H9 (cell line): ENCODE measurements at regions not wholly inside any gene's neighbourhood (a gene's known extent, or its start where the extent isn't known, plus 50 kb on each side); places are given as distances from the start of the nearest gene placed in this dataset.

Source experiments
- DNase-seq: peaks from one replicate; pipeline ENCODE4 v3.0.0-alpha.2; 2017
- H2AFZ ChIP-seq: one replicate; pipeline ENCODE4 v1.6.1; 2013; ENCODE audit warnings: mild to moderate bottlenecking, low read length, control low read depth, moderate library complexity
- H2AK5ac ChIP-seq: 2 replicates; pipeline ENCODE4 v1.6.1; 2013; ENCODE audit warnings: low read length, control low read depth, mixed read lengths; ENCODE audit not compliant: insufficient read length
- H2BK120ac ChIP-seq: one replicate; pipeline ENCODE4 v1.6.1; 2013; ENCODE audit warnings: low read depth, mild to moderate bottlenecking, low read length, control low read depth, inconsistent platforms; ENCODE audit not compliant: poor library complexity, severe bottlenecking
- H2BK12ac ChIP-seq: 2 replicates; pipeline ENCODE4 v1.6.1; 2013; ENCODE audit warnings: low read length, control low read depth, mixed read lengths, low read depth; ENCODE audit not compliant: insufficient read length
- H2BK15ac ChIP-seq: 2 replicates; pipeline ENCODE4 v1.6.1; 2013; ENCODE audit warnings: low read depth, low read length, control low read depth
- H2BK20ac ChIP-seq: one replicate; pipeline ENCODE4 v1.6.1; 2013; ENCODE audit warnings: low read depth, mild to moderate bottlenecking, low read length, control low read depth, inconsistent platforms; ENCODE audit not compliant: poor library complexity, severe bottlenecking
- H2BK5ac ChIP-seq: 2 replicates; pipeline ENCODE4 v1.6.1; 2013; ENCODE audit warnings: low read length, control low read depth, mixed read lengths; ENCODE audit not compliant: insufficient read length
- H3K14ac ChIP-seq: 2 replicates; pipeline ENCODE4 v1.6.1; 2013; ENCODE audit warnings: low read length, control low read depth; ENCODE audit not compliant: insufficient read depth
- H3K18ac ChIP-seq: 2 replicates; pipeline ENCODE4 v1.6.1; 2013; ENCODE audit warnings: low read depth, mild to moderate bottlenecking, mixed read lengths, low read length, control low read depth; ENCODE audit not compliant: insufficient read length
- H3K23ac ChIP-seq: 2 replicates; pipeline ENCODE4 v1.6.1; 2013; ENCODE audit warnings: low read length, control low read depth, mixed read lengths, low read depth; ENCODE audit not compliant: insufficient read length
- H3K23me2 ChIP-seq: 2 replicates; pipeline ENCODE4 v1.6.1; 2013; ENCODE audit warnings: low read depth, mild to moderate bottlenecking, mixed read lengths, low read length, control low read depth; ENCODE audit not compliant: insufficient read length, poor library complexity, severe bottlenecking
- H3K27ac ChIP-seq: 2 replicates; pipeline ENCODE4 v1.5.1; 2013; ENCODE audit warnings: low read length, control low read depth, mixed read lengths, low read depth; ENCODE audit not compliant: insufficient read length
- H3K27me3 ChIP-seq: 2 replicates; pipeline ENCODE4 v1.6.1; 2013; ENCODE audit warnings: low read length, control low read depth, inconsistent platforms; ENCODE audit not compliant: insufficient read depth
- H3K4ac ChIP-seq: 2 replicates; pipeline ENCODE4 v1.6.1; 2013; ENCODE audit warnings: low read depth, mild to moderate bottlenecking, control low read depth, inconsistent platforms, low read length, moderate library complexity
- H3K4me1 ChIP-seq: 2 replicates; pipeline ENCODE4 v1.6.1; 2013; ENCODE audit warnings: low read length, control low read depth, inconsistent platforms; ENCODE audit not compliant: insufficient read depth
- H3K4me2 ChIP-seq: 2 replicates; pipeline ENCODE4 v1.6.1; 2013; ENCODE audit warnings: low read length, control low read depth, mixed read lengths; ENCODE audit not compliant: insufficient read length, insufficient read depth
- H3K56ac ChIP-seq: 2 replicates; pipeline ENCODE4 v1.6.1; 2013; ENCODE audit warnings: low read depth, mild to moderate bottlenecking, mixed read lengths, low read length, control low read depth; ENCODE audit not compliant: insufficient read length
- H3K79me1 ChIP-seq: 2 replicates; pipeline ENCODE4 v1.6.1; 2013; ENCODE audit warnings: low read depth, mild to moderate bottlenecking, moderate library complexity, low read length, control low read depth, inconsistent platforms; ENCODE audit not compliant: insufficient read depth, poor library complexity, severe bottlenecking
- H3K79me2 ChIP-seq: 2 replicates; pipeline ENCODE4 v1.6.1; 2013; ENCODE audit warnings: low read length, control low read depth, inconsistent platforms; ENCODE audit not compliant: insufficient read depth
- H3K9ac ChIP-seq: 2 replicates; pipeline ENCODE4 v1.6.1; 2013; ENCODE audit warnings: low read length, control low read depth, mixed read lengths; ENCODE audit not compliant: insufficient read length; ENCODE audit errors: extremely low read depth
- H3K9me3 ChIP-seq: one replicate; pipeline ENCODE4 v1.6.1; 2013; ENCODE audit warnings: low read depth, low read length, inconsistent platforms; ENCODE audit not compliant: control insufficient read depth
- H3T11ph ChIP-seq: one replicate; pipeline ENCODE4 v1.6.1; 2013; ENCODE audit warnings: mild to moderate bottlenecking, low read length, control low read depth, inconsistent platforms
- H4K20me1 ChIP-seq: one replicate; pipeline ENCODE4 v1.6.1; 2013; ENCODE audit not compliant: control insufficient read depth, insufficient read length, insufficient read depth
- H4K5ac ChIP-seq: 2 replicates; pipeline ENCODE4 v1.6.1; 2013; ENCODE audit warnings: low read depth, mild to moderate bottlenecking, mixed read lengths, low read length, control low read depth; ENCODE audit not compliant: insufficient read length
- H4K8ac ChIP-seq: replicated peaks from 2 replicates; pipeline ENCODE4 v1.6.1; 2013; ENCODE audit warnings: low read length, control low read depth, mixed read lengths, low read depth; ENCODE audit not compliant: insufficient read length
- H4K91ac ChIP-seq: 2 replicates; pipeline ENCODE4 v1.6.1; 2013; ENCODE audit warnings: low read depth, mild to moderate bottlenecking, moderate library complexity, mixed read lengths, low read length, control low read depth; ENCODE audit not compliant: insufficient read length
- H3K27ac Mint-ChIP-seq, 3 experiments: 2 replicates in 2 of 3; 3 replicates in 1 of 3; pipeline ENCODE4 v1.8.0; 2020 to 2021; ENCODE audit warnings: mixed read lengths in 3 of 3, mild to moderate bottlenecking in 1 of 3, moderate library complexity in 1 of 3
- H3K27me3 Mint-ChIP-seq: 2 replicates; pipeline ENCODE4 v1.8.0; 2021; ENCODE audit warnings: low read depth, mild to moderate bottlenecking, moderate library complexity, mixed read lengths
- H3K36me3 Mint-ChIP-seq, 3 experiments: 2 replicates in 2 of 3; 3 replicates in 1 of 3; pipeline ENCODE4 v1.8.0; 2020 to 2021; ENCODE audit warnings: low read depth in 3 of 3, mixed read lengths in 3 of 3; ENCODE audit not compliant: insufficient read depth in 1 of 3
- H3K4me1 Mint-ChIP-seq, 2 experiments: 2 replicates each; pipeline ENCODE4 v1.8.0; 2020; ENCODE audit warnings: mixed read lengths in 2 of 2
- H3K4me3 Mint-ChIP-seq, 2 experiments: 2 replicates in 1 of 2; 3 replicates in 1 of 2; pipeline ENCODE4 v1.8.0; 2020 to 2021; ENCODE audit warnings: mild to moderate bottlenecking in 2 of 2, mixed read lengths in 2 of 2, moderate library complexity in 1 of 2
- H3K9me3 Mint-ChIP-seq, 2 experiments: 2 replicates in 1 of 2; 3 replicates in 1 of 2; pipeline ENCODE4 v1.8.0; 2020; ENCODE audit warnings: mild to moderate bottlenecking in 2 of 2, mixed read lengths in 2 of 2, moderate library complexity in 1 of 2
- WGBS: extraction: QIAGEN DNeasy Blood & Tissue Kit; methylation state at CpG from one replicate; pipeline ENCODE4 v1.1.7; 2013; ENCODE audit warnings: missing lambda C conversion rate, low lambda C conversion rate, mixed read lengths; ENCODE audit not compliant: insufficient read length; ENCODE audit errors: extremely low coverage; 5-methylcytosine and 5-hydroxymethylcytosine counted together
- TF ChIP-seq, protein P1 (sequence below): fragments of 200-600 bp; sonication (generic); conservative IDR thresholded peaks from 3 replicates; pipeline ENCODE4 v1.8.0; 2021; ENCODE audit warnings: antibody characterized with exemption, mild to moderate bottlenecking

DNA sequence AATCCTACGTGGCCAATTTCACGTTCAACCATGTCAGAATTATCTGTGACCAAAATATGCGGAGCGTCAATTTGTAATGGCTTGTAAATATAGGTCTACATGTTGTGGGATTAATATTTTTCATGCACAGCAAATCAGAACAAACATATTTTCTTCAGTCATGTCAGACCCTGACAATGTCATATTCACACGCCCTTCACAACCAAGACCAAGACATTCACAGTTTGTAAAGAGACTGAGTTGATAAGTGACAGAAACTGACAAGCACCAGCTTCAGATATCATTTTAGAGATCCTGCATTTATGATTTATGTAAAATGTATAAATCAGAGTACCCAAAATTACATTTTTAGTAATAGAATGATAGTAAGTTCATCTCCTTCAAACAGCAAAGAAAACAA lies 57.3 kb upstream of the NOVA1 start:
- no peak overlapping the region for H2AK5ac ChIP-seq
- Mint-ChIP-seq H3K36me3 (no peaks in the 10 kb centered on the region), H3K4me1 (peaks cover 7 to 8% of the 10 kb centered on the region in 2 experiments), H3K4me3 (no peak overlapping the region), H3K27me3 (no peaks in the 10 kb centered on the region), H3K27ac (no peak overlapping the region), H3K9me3 (no peaks in the 10 kb centered on the region)
- H3K4me1 ChIP-seq = peaks cover 3% of the 10 kb centered on the region; the same call in 1 of the 2 replicates
- no peak overlapping the region for H4K91ac ChIP-seq
- no peak overlapping the region for H4K5ac ChIP-seq
- no peak overlapping the region for H2BK20ac ChIP-seq
- H3K27me3 ChIP-seq = no peaks in the 10 kb centered on the region
- TF ChIP-seq, protein P1, sequence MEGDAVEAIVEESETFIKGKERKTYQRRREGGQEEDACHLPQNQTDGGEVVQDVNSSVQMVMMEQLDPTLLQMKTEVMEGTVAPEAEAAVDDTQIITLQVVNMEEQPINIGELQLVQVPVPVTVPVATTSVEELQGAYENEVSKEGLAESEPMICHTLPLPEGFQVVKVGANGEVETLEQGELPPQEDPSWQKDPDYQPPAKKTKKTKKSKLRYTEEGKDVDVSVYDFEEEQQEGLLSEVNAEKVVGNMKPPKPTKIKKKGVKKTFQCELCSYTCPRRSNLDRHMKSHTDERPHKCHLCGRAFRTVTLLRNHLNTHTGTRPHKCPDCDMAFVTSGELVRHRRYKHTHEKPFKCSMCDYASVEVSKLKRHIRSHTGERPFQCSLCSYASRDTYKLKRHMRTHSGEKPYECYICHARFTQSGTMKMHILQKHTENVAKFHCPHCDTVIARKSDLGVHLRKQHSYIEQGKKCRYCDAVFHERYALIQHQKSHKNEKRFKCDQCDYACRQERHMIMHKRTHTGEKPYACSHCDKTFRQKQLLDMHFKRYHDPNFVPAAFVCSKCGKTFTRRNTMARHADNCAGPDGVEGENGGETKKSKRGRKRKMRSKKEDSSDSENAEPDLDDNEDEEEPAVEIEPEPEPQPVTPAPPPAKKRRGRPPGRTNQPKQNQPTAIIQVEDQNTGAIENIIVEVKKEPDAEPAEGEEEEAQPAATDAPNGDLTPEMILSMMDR = no peak
- no peaks in the 10 kb centered on the region for H3K79me1 ChIP-seq
- DNase-seq = no peak
- no peak overlapping the region for H3K4ac ChIP-seq
- no peak overlapping the region for H3K27ac ChIP-seq
- no peak overlapping the region for H4K8ac ChIP-seq
- no peak overlapping the region for H3K9ac ChIP-seq
- no peak overlapping the region for H3K18ac ChIP-seq
- no peak overlapping the region for H3T11ph ChIP-seq
- no peak overlapping the region for H2AFZ ChIP-seq
- WGBS = no CpG with 5 or more reads among the region's 5 CpGs
- no peak overlapping the region for H2BK12ac ChIP-seq
- H3K23ac ChIP-seq = no peak overlapping the region
- H3K9me3 ChIP-seq = no peaks in the 10 kb centered on the region
- H3K56ac ChIP-seq = no peak overlapping the region
- H2BK120ac ChIP-seq = no peak overlapping the region
- H2BK5ac ChIP-seq = no peak overlapping the region
- H4K20me1 ChIP-seq = no peaks in the 10 kb centered on the region
- H3K4me2 ChIP-seq = no peak overlapping the region
- H3K23me2 ChIP-seq = no peaks in the 10 kb centered on the region
- no peak overlapping the region for H2BK15ac ChIP-seq
- no peaks in the 10 kb centered on the region for H3K79me2 ChIP-seq
- H3K14ac ChIP-seq = no peak overlapping the region
